H9 (cell line): ENCODE measurements at regions not wholly inside any gene's neighbourhood (a gene's known extent, or its start where the extent isn't known, plus 50 kb on each side); places are given as distances from the start of the nearest gene placed in this dataset.

Experiments used
- DNase-seq: peaks from one replicate; pipeline ENCODE4 v3.0.0-alpha.2; 2017
- H2AFZ ChIP-seq: one replicate; pipeline ENCODE4 v1.6.1; 2013; ENCODE audit warnings: mild to moderate bottlenecking, low read length, control low read depth, moderate library complexity
- H2AK5ac ChIP-seq: 2 replicates; pipeline ENCODE4 v1.6.1; 2013; ENCODE audit warnings: low read length, control low read depth, mixed read lengths; ENCODE audit not compliant: insufficient read length
- H2BK120ac ChIP-seq: one replicate; pipeline ENCODE4 v1.6.1; 2013; ENCODE audit warnings: low read depth, mild to moderate bottlenecking, low read length, control low read depth, inconsistent platforms; ENCODE audit not compliant: poor library complexity, severe bottlenecking
- H2BK12ac ChIP-seq: 2 replicates; pipeline ENCODE4 v1.6.1; 2013; ENCODE audit warnings: low read length, control low read depth, mixed read lengths, low read depth; ENCODE audit not compliant: insufficient read length
- H2BK15ac ChIP-seq: 2 replicates; pipeline ENCODE4 v1.6.1; 2013; ENCODE audit warnings: low read depth, low read length, control low read depth
- H2BK20ac ChIP-seq: one replicate; pipeline ENCODE4 v1.6.1; 2013; ENCODE audit warnings: low read depth, mild to moderate bottlenecking, low read length, control low read depth, inconsistent platforms; ENCODE audit not compliant: poor library complexity, severe bottlenecking
- H2BK5ac ChIP-seq: 2 replicates; pipeline ENCODE4 v1.6.1; 2013; ENCODE audit warnings: low read length, control low read depth, mixed read lengths; ENCODE audit not compliant: insufficient read length
- H3K14ac ChIP-seq: 2 replicates; pipeline ENCODE4 v1.6.1; 2013; ENCODE audit warnings: low read length, control low read depth; ENCODE audit not compliant: insufficient read depth
- H3K18ac ChIP-seq: 2 replicates; pipeline ENCODE4 v1.6.1; 2013; ENCODE audit warnings: low read depth, mild to moderate bottlenecking, mixed read lengths, low read length, control low read depth; ENCODE audit not compliant: insufficient read length
- H3K23ac ChIP-seq: 2 replicates; pipeline ENCODE4 v1.6.1; 2013; ENCODE audit warnings: low read length, control low read depth, mixed read lengths, low read depth; ENCODE audit not compliant: insufficient read length
- H3K23me2 ChIP-seq: 2 replicates; pipeline ENCODE4 v1.6.1; 2013; ENCODE audit warnings: low read depth, mild to moderate bottlenecking, mixed read lengths, low read length, control low read depth; ENCODE audit not compliant: insufficient read length, poor library complexity, severe bottlenecking
- H3K27ac ChIP-seq: 2 replicates; pipeline ENCODE4 v1.5.1; 2013; ENCODE audit warnings: low read length, control low read depth, mixed read lengths, low read depth; ENCODE audit not compliant: insufficient read length
- H3K27me3 ChIP-seq: 2 replicates; pipeline ENCODE4 v1.6.1; 2013; ENCODE audit warnings: low read length, control low read depth, inconsistent platforms; ENCODE audit not compliant: insufficient read depth
- H3K4ac ChIP-seq: 2 replicates; pipeline ENCODE4 v1.6.1; 2013; ENCODE audit warnings: low read depth, mild to moderate bottlenecking, control low read depth, inconsistent platforms, low read length, moderate library complexity
- H3K4me1 ChIP-seq: 2 replicates; pipeline ENCODE4 v1.6.1; 2013; ENCODE audit warnings: low read length, control low read depth, inconsistent platforms; ENCODE audit not compliant: insufficient read depth
- H3K4me2 ChIP-seq: 2 replicates; pipeline ENCODE4 v1.6.1; 2013; ENCODE audit warnings: low read length, control low read depth, mixed read lengths; ENCODE audit not compliant: insufficient read length, insufficient read depth
- H3K56ac ChIP-seq: 2 replicates; pipeline ENCODE4 v1.6.1; 2013; ENCODE audit warnings: low read depth, mild to moderate bottlenecking, mixed read lengths, low read length, control low read depth; ENCODE audit not compliant: insufficient read length
- H3K79me1 ChIP-seq: 2 replicates; pipeline ENCODE4 v1.6.1; 2013; ENCODE audit warnings: low read depth, mild to moderate bottlenecking, moderate library complexity, low read length, control low read depth, inconsistent platforms; ENCODE audit not compliant: insufficient read depth, poor library complexity, severe bottlenecking
- H3K79me2 ChIP-seq: 2 replicates; pipeline ENCODE4 v1.6.1; 2013; ENCODE audit warnings: low read length, control low read depth, inconsistent platforms; ENCODE audit not compliant: insufficient read depth
- H3K9ac ChIP-seq: 2 replicates; pipeline ENCODE4 v1.6.1; 2013; ENCODE audit warnings: low read length, control low read depth, mixed read lengths; ENCODE audit not compliant: insufficient read length; ENCODE audit errors: extremely low read depth
- H3K9me3 ChIP-seq: one replicate; pipeline ENCODE4 v1.6.1; 2013; ENCODE audit warnings: low read depth, low read length, inconsistent platforms; ENCODE audit not compliant: control insufficient read depth
- H3T11ph ChIP-seq: one replicate; pipeline ENCODE4 v1.6.1; 2013; ENCODE audit warnings: mild to moderate bottlenecking, low read length, control low read depth, inconsistent platforms
- H4K20me1 ChIP-seq: one replicate; pipeline ENCODE4 v1.6.1; 2013; ENCODE audit not compliant: control insufficient read depth, insufficient read length, insufficient read depth
- H4K5ac ChIP-seq: 2 replicates; pipeline ENCODE4 v1.6.1; 2013; ENCODE audit warnings: low read depth, mild to moderate bottlenecking, mixed read lengths, low read length, control low read depth; ENCODE audit not compliant: insufficient read length
- H4K8ac ChIP-seq: replicated peaks from 2 replicates; pipeline ENCODE4 v1.6.1; 2013; ENCODE audit warnings: low read length, control low read depth, mixed read lengths, low read depth; ENCODE audit not compliant: insufficient read length
- H4K91ac ChIP-seq: 2 replicates; pipeline ENCODE4 v1.6.1; 2013; ENCODE audit warnings: low read depth, mild to moderate bottlenecking, moderate library complexity, mixed read lengths, low read length, control low read depth; ENCODE audit not compliant: insufficient read length
- H3K27ac Mint-ChIP-seq, 3 experiments: 2 replicates in 2 of 3; 3 replicates in 1 of 3; pipeline ENCODE4 v1.8.0; 2020 to 2021; ENCODE audit warnings: mixed read lengths in 3 of 3, mild to moderate bottlenecking in 1 of 3, moderate library complexity in 1 of 3
- H3K27me3 Mint-ChIP-seq: 2 replicates; pipeline ENCODE4 v1.8.0; 2021; ENCODE audit warnings: low read depth, mild to moderate bottlenecking, moderate library complexity, mixed read lengths
- H3K36me3 Mint-ChIP-seq, 3 experiments: 2 replicates in 2 of 3; 3 replicates in 1 of 3; pipeline ENCODE4 v1.8.0; 2020 to 2021; ENCODE audit warnings: low read depth in 3 of 3, mixed read lengths in 3 of 3; ENCODE audit not compliant: insufficient read depth in 1 of 3
- H3K4me1 Mint-ChIP-seq, 2 experiments: 2 replicates each; pipeline ENCODE4 v1.8.0; 2020; ENCODE audit warnings: mixed read lengths in 2 of 2
- H3K4me3 Mint-ChIP-seq, 2 experiments: 2 replicates in 1 of 2; 3 replicates in 1 of 2; pipeline ENCODE4 v1.8.0; 2020 to 2021; ENCODE audit warnings: mild to moderate bottlenecking in 2 of 2, mixed read lengths in 2 of 2, moderate library complexity in 1 of 2
- H3K9me3 Mint-ChIP-seq, 2 experiments: 2 replicates in 1 of 2; 3 replicates in 1 of 2; pipeline ENCODE4 v1.8.0; 2020; ENCODE audit warnings: mild to moderate bottlenecking in 2 of 2, mixed read lengths in 2 of 2, moderate library complexity in 1 of 2
- WGBS: extraction: QIAGEN DNeasy Blood & Tissue Kit; methylation state at CpG from one replicate; pipeline ENCODE4 v1.1.7; 2013; ENCODE audit warnings: missing lambda C conversion rate, low lambda C conversion rate, mixed read lengths; ENCODE audit not compliant: insufficient read length; ENCODE audit errors: extremely low coverage; 5-methylcytosine and 5-hydroxymethylcytosine counted together
- TF ChIP-seq, protein P1 (sequence below): fragments of 200-600 bp; sonication (generic); conservative IDR thresholded peaks from 3 replicates; pipeline ENCODE4 v1.8.0; 2021; ENCODE audit warnings: antibody characterized with exemption, mild to moderate bottlenecking

DNA sequence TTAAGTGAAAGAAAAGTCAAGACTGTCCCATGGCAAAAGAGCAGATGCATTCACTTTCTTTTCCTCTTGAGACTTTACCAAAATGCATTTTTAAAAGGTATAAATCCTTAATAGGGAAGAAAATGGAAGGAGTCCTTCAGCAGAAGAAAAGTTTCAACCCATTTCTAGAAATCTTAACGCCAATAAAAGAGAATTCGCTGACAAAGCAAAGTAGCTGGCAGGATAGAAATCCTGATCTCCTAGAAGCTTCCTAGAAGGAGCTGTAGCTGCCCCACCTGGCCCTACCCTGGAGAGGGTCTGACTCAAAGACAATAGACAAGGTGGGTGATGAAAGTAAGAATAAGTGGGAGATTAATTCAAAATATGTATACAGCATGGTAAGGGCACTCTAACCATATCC, 144.9 kb upstream of the PKDCC start:
- Histone ChIP-seq H2BK12ac (no peak overlapping the region), H3K9ac (no peak overlapping the region), H2AK5ac (no peak overlapping the region), H4K20me1 (no peaks in the 10 kb centered on the region), H3K4ac (no peak overlapping the region), H2BK15ac (no peak overlapping the region), H3T11ph (no peak overlapping the region), H3K23ac (no peak overlapping the region), H2BK20ac (no peak overlapping the region), H3K14ac (no peak overlapping the region), H3K27me3 (no peaks in the 10 kb centered on the region), H3K18ac (no peak overlapping the region), H3K9me3 (no peaks in the 10 kb centered on the region), H2AFZ (no peak overlapping the region), H3K4me2 (no peak overlapping the region), H4K91ac (no peak overlapping the region), H2BK120ac (no peak overlapping the region), H3K79me2 (no peaks in the 10 kb centered on the region), H3K27ac (no peak overlapping the region), H4K8ac (no peak overlapping the region), H4K5ac (no peak overlapping the region), H3K23me2 (no peaks in the 10 kb centered on the region), H3K79me1 (no peaks in the 10 kb centered on the region), H3K56ac (no peak overlapping the region), H2BK5ac (no peak overlapping the region), H3K4me1 (no peaks in the 10 kb centered on the region)
- TF ChIP-seq, protein P1, sequence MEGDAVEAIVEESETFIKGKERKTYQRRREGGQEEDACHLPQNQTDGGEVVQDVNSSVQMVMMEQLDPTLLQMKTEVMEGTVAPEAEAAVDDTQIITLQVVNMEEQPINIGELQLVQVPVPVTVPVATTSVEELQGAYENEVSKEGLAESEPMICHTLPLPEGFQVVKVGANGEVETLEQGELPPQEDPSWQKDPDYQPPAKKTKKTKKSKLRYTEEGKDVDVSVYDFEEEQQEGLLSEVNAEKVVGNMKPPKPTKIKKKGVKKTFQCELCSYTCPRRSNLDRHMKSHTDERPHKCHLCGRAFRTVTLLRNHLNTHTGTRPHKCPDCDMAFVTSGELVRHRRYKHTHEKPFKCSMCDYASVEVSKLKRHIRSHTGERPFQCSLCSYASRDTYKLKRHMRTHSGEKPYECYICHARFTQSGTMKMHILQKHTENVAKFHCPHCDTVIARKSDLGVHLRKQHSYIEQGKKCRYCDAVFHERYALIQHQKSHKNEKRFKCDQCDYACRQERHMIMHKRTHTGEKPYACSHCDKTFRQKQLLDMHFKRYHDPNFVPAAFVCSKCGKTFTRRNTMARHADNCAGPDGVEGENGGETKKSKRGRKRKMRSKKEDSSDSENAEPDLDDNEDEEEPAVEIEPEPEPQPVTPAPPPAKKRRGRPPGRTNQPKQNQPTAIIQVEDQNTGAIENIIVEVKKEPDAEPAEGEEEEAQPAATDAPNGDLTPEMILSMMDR = no peak
- no peak for DNase-seq
- H3K36me3 Mint-ChIP-seq = no peaks in the 10 kb centered on the region
- no peak overlapping the region; a peak in 1 of 7 replicates for H3K27ac Mint-ChIP-seq
- H3K9me3 Mint-ChIP-seq = no peaks in the 10 kb centered on the region
- no peaks in the 10 kb centered on the region; the same call in 1 of the 2 replicates for H3K27me3 Mint-ChIP-seq
- H3K4me3 Mint-ChIP-seq = no peak overlapping the region
- WGBS = no CpG with 5 or more reads among the region's 2 CpGs
- peaks cover 15 to 20% of the 10 kb centered on the region in 2 experiments for H3K4me1 Mint-ChIP-seq
